ENCODE measurements at regions not wholly inside any gene's neighbourhood (a gene's known extent, or its start where the extent isn't known, plus 50 kb on each side); places are given as distances from the start of the nearest gene placed in this dataset.

DNA sequence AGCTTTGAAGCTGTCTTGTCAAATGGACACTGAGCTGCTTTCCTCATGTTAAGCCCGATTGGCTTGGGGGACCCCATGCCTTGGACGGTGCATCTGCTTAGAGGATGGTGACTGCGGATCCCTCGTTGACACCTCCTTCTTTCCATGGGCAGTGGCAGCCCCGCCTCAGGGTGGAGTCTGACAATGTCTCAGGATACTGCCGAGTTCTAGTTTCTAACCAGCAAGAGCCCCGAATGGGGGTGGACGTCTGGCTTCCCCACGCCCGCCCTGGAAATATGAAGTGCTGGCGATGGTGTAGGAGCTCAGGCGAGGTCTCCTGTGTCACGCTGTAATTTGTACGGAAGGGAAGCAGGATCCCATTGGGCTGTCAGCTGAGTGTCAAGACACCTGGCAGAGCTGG lies 106.2 kb upstream of the CTBP2 start:
- no peak for TF ChIP-seq POLR2A (IDR thresholded peaks at IDR 0.05)
- TF ChIP-seq, protein P1, sequence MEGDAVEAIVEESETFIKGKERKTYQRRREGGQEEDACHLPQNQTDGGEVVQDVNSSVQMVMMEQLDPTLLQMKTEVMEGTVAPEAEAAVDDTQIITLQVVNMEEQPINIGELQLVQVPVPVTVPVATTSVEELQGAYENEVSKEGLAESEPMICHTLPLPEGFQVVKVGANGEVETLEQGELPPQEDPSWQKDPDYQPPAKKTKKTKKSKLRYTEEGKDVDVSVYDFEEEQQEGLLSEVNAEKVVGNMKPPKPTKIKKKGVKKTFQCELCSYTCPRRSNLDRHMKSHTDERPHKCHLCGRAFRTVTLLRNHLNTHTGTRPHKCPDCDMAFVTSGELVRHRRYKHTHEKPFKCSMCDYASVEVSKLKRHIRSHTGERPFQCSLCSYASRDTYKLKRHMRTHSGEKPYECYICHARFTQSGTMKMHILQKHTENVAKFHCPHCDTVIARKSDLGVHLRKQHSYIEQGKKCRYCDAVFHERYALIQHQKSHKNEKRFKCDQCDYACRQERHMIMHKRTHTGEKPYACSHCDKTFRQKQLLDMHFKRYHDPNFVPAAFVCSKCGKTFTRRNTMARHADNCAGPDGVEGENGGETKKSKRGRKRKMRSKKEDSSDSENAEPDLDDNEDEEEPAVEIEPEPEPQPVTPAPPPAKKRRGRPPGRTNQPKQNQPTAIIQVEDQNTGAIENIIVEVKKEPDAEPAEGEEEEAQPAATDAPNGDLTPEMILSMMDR (IDR thresholded peaks at IDR 0.05): no peak
